Gastroesophageal sphincter (tissue), 3 donors: ENCODE measurements at regions not wholly inside any gene's neighbourhood (a gene's known extent, or its start where the extent isn't known, plus 50 kb on each side); places are given as distances from the start of the nearest gene placed in this dataset.

ENCODE experiments used
- CTCF ChIP-seq, 4 experiments: fragments of 200-600 bp in 2 of 4; fragments of 450-650 bp in 2 of 4; sonication (generic) in 1 of 4; IDR thresholded peaks; one replicate each; pipeline ENCODE4 v1.5.1; 2017 to 2019; ENCODE audit warnings: antibody characterized with exemption in 4 of 4, mild to moderate bottlenecking in 2 of 4, moderate library complexity in 2 of 4
- POLR2A ChIP-seq, 2 donors: fragments of 450-650 bp; IDR thresholded peaks; one replicate each; pipeline ENCODE4 v1.6.1; 2017; ENCODE audit warnings: antibody characterized with exemption in 2 of 2, mild to moderate bottlenecking in 2 of 2, moderate library complexity in 1 of 2

GRCh38 chrX:98380556-98380955 lies 1496.8 kb downstream of the RPA4 start:
- no peak for TF ChIP-seq POLR2A (IDR thresholded peaks at IDR 0.05)
- no peak for TF ChIP-seq CTCF (IDR thresholded peaks at IDR 0.05)
